HepG2 (cell line): ENCODE measurements at regions not wholly inside any gene's neighbourhood (a gene's known extent, or its start where the extent isn't known, plus 50 kb on each side); places are given as distances from the start of the nearest gene placed in this dataset.

Experiments
- ATF1 ChIP-seq: IDR thresholded peaks from 2 replicates; pipeline ENCODE4 v1.6.1; 2016; ENCODE audit warnings: mild to moderate bottlenecking, control low read depth
- EZH2 ChIP-seq: conservative IDR thresholded peaks from 2 replicates; pipeline ENCODE4 v1.6.1; 2012; ENCODE audit warnings: mild to moderate bottlenecking, low read depth, low read length, moderate library complexity
- HOXA7 ChIP-seq: sonication (generic); formaldehyde crosslinking; IDR thresholded peaks from 2 replicates; pipeline ENCODE4 v1.8.1; 2022; ENCODE audit warnings: mild to moderate bottlenecking, missing genetic modification reagents, moderate library complexity
- POLR2AphosphoS2 ChIP-seq: IDR thresholded peaks from 2 replicates; pipeline ENCODE4 v1.6.1; 2011; ENCODE audit warnings: low read depth, low read length, improper control_type of control experiment
- ZNF224 ChIP-seq: sonication (generic); formaldehyde crosslinking; IDR thresholded peaks from 2 replicates; pipeline ENCODE4 v1.5.0; 2020; ENCODE audit warnings: mild to moderate bottlenecking, missing genetic modification reagents
- ZNF775 ChIP-seq: sonication (generic); formaldehyde crosslinking; IDR thresholded peaks from 2 replicates; pipeline ENCODE4 v1.4.0; 2020; ENCODE audit warnings: missing genetic modification reagents, mild to moderate bottlenecking, moderate library complexity, borderline replicate concordance

GRCh38 chr4:100708776-100709175 lies 191.0 kb upstream of the EMCN start:
- TF ChIP-seq EZH2 (no peak), ZNF775 (CRISPR knock-in tag) (no peak), ZNF224 (no peak), HOXA7 (CRISPR knock-in tag) (no peak), ATF1 (no peak), POLR2AphosphoS2 (no peak)
